ENCODE measurements at regions not wholly inside any gene's neighbourhood (a gene's known extent, or its start where the extent isn't known, plus 50 kb on each side); places are given as distances from the start of the nearest gene placed in this dataset.

DNA sequence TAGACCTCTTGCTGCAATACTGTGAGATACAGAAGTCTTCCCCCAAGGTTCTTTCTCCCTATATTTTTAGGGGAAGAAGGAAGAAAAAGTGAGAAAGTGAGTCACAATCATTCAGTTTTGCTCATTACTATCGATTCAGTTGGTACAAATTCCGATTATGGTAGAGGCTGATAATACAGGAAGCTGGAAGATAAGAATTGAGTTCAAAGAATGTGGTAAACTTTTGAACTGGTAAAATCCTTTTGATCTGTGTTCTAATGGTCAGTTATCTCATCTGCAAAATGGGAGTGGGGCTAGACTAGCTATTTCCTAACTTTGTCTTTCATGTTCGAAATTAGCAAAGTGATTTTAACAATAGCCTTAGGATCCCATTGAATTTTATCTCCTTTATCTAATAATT, 101.4 kb upstream of the FAT1 start (continued):
- TF ChIP-seq SNAPC4 (CRISPR knock-in tag; IDR thresholded peaks at IDR 0.05) (no peak), ZNF629 (CRISPR knock-in tag; conservative IDR thresholded peaks at IDR 0.05) (peak; percentile 95), NCOA2 (CRISPR knock-in tag; IDR thresholded peaks at IDR 0.05) (peak; percentile 87), NCOR1 (IDR thresholded peaks at IDR 0.05; ENCODE audit: borderline replicate concordance, low read length) (0 out of 2 replicates have a peak, but pooled peaks have one; percentile 18), EP300 (IDR thresholded peaks at IDR 0.05; ENCODE audit: low read depth in 2 of 2, low read length in 2 of 2) (peak in 1 of 2 experiments; percentile 87; a peak in 2 of 4 replicates), EP300 (CRISPR knock-in tag; IDR thresholded peaks at IDR 0.05; ENCODE audit: borderline replicate concordance) (peak; percentile 46; the same call in 1 of the 2 replicates), JDP2 (CRISPR knock-in tag; IDR thresholded peaks at IDR 0.05; ENCODE audit: borderline replicate concordance) (no peak), RXRA (CRISPR knock-in tag; IDR thresholded peaks at IDR 0.05) (no peak), MIXL1 (CRISPR knock-in tag; IDR thresholded peaks at IDR 0.05) (no peak), KDM1A (CRISPR knock-in tag; IDR thresholded peaks at IDR 0.05) (peak; percentile 91; the same call in 1 of the 2 replicates), BCL6 (CRISPR knock-in tag; IDR thresholded peaks at IDR 0.05) (peak; percentile 51; the same call in 1 of the 2 replicates), ZNF24 (IDR thresholded peaks at IDR 0.05) (peak; percentile 90), MAFG (CRISPR knock-in tag; IDR thresholded peaks at IDR 0.05) (no peak), GABPA (IDR thresholded peaks at IDR 0.05; ENCODE audit: low read depth, low read length) (no peak), GABPA (CRISPR knock-in tag; IDR thresholded peaks at IDR 0.05; ENCODE audit: low read depth) (peak; percentile 17; the same call in 1 of the 2 replicates), HNF4G (IDR thresholded peaks at IDR 0.05; ENCODE audit: borderline replicate concordance, low read depth, low read length) (peak; percentile 41; the same call in 1 of the 2 replicates), HNF4G (CRISPR knock-in tag; IDR thresholded peaks at IDR 0.05; ENCODE audit: borderline replicate concordance, low read depth) (no peak), SOX6 (IDR thresholded peaks at IDR 0.05) (no peak), SOX6 (CRISPR knock-in tag; IDR thresholded peaks at IDR 0.05) (peak; percentile 71; the same call in 1 of the 2 replicates), MAX (IDR thresholded peaks at IDR 0.05) (no peak), ZNF776 (CRISPR knock-in tag; IDR thresholded peaks at IDR 0.05) (no peak)
- TF ChIP-seq, protein P1, sequence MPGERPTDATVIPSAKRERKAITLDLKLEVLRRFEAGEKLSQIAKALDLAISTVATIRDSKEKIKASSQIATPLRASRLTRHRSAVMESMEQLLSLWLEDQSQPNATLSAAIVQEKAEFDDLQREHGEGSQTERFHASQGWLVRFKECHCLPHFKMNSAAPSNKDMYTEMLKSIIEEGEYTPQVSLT (CRISPR knock-in tag; IDR thresholded peaks at IDR 0.05; ENCODE audit: borderline replicate concordance, low read depth), result no peak
- TF ChIP-seq, protein P2, sequence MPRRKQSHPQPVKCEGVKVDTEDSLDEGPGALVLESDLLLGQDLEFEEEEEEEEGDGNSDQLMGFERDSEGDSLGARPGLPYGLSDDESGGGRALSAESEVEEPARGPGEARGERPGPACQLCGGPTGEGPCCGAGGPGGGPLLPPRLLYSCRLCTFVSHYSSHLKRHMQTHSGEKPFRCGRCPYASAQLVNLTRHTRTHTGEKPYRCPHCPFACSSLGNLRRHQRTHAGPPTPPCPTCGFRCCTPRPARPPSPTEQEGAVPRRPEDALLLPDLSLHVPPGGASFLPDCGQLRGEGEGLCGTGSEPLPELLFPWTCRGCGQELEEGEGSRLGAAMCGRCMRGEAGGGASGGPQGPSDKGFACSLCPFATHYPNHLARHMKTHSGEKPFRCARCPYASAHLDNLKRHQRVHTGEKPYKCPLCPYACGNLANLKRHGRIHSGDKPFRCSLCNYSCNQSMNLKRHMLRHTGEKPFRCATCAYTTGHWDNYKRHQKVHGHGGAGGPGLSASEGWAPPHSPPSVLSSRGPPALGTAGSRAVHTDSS (CRISPR knock-in tag; conservative IDR thresholded peaks at IDR 0.05), result no peak
- TF ChIP-seq, protein P3, sequence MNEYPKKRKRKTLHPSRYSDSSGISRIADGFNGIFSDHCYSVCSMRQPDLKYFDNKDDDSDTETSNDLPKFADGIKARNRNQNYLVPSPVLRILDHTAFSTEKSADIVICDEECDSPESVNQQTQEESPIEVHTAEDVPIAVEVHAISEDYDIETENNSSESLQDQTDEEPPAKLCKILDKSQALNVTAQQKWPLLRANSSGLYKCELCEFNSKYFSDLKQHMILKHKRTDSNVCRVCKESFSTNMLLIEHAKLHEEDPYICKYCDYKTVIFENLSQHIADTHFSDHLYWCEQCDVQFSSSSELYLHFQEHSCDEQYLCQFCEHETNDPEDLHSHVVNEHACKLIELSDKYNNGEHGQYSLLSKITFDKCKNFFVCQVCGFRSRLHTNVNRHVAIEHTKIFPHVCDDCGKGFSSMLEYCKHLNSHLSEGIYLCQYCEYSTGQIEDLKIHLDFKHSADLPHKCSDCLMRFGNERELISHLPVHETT (CRISPR knock-in tag; conservative IDR thresholded peaks at IDR 0.05), result no peak
